ENCODE measurements at regions not wholly inside any gene's neighbourhood (a gene's known extent, or its start where the extent isn't known, plus 50 kb on each side); places are given as distances from the start of the nearest gene placed in this dataset.

DNA sequence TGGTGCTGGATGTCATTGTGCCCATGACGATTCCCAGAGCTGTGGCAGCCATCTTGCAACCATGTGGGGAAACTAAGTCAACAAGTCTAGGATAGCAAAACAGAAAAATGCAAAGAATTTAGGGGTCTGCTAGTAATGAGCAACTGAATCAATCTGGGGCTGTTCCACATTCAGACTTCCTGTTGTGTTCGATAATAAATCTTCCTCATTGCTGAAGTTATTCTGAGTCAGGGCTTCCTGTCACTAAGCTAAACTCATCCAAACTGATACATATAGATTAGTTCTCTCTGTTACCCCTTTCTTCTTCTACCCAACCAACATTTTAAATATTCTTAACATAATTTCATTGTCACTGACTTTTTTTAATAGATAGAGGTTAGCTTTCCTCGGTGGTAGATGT lies 205.9 kb downstream of the HACE1 start:
- no peaks in the 10 kb centered on the region for H3K9me3 ChIP-seq
- intact Hi-C loops (cut with DNase I; ENCODE audit: low total_unique reads) (no loop called here), in situ Hi-C loops (cut with MboI; ENCODE audit: low pct_ligation_motif_present in 1 of 4, low pct_unique_long_range_greater_than_20kb in 1 of 4, low sequenced_read_pairs in 3 of 4) (no loop called here)
- TF ChIP-seq POLR2A (IDR thresholded peaks at IDR 0.05) (no peak), POLR2AphosphoS5 (IDR thresholded peaks at IDR 0.05) (no peak), EP300 (IDR thresholded peaks at IDR 0.05; ENCODE audit: low read depth) (no peak)
- TF ChIP-seq, protein P1, sequence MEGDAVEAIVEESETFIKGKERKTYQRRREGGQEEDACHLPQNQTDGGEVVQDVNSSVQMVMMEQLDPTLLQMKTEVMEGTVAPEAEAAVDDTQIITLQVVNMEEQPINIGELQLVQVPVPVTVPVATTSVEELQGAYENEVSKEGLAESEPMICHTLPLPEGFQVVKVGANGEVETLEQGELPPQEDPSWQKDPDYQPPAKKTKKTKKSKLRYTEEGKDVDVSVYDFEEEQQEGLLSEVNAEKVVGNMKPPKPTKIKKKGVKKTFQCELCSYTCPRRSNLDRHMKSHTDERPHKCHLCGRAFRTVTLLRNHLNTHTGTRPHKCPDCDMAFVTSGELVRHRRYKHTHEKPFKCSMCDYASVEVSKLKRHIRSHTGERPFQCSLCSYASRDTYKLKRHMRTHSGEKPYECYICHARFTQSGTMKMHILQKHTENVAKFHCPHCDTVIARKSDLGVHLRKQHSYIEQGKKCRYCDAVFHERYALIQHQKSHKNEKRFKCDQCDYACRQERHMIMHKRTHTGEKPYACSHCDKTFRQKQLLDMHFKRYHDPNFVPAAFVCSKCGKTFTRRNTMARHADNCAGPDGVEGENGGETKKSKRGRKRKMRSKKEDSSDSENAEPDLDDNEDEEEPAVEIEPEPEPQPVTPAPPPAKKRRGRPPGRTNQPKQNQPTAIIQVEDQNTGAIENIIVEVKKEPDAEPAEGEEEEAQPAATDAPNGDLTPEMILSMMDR (IDR thresholded peaks at IDR 0.05): no peak
- H3K4me3 ChIP-seq: no peak overlapping the region
- no peaks in the 10 kb centered on the region for H3K27me3 ChIP-seq
- WGBS, 2 donors (ENCODE audit: low coverage in 1 of 2): 66 to 75% methylated on average over 2 to 3 of the region's 3 CpGs
- H3K4me1 ChIP-seq: no peaks in the 10 kb centered on the region
- H3K27ac ChIP-seq: no peak overlapping the region
- no peaks in the 10 kb centered on the region for H3K36me3 ChIP-seq
- DNase-seq: no peak

DNA sequence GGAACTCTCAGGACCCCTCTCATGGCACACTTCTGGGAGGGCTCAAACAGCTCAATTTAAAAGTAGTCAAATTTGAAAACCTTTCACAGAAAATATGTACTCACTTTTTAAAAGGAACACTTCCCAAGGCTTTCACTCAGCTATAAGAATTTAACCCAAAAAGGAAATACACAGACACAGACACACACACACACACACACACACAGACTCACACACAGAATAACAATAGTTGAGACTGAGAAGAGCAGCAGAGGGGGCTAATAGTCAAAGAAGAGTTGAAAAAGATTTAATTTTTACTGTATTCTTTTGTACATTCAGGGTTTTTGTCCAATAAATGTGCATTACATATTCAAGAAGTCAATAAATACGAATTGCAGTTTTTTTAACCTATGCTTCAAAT lies 211.4 kb downstream of the HACE1 start:
- H3K36me3 ChIP-seq: no peaks in the 10 kb centered on the region
- TF ChIP-seq POLR2A (IDR thresholded peaks at IDR 0.05) (no peak), EP300 (IDR thresholded peaks at IDR 0.05; ENCODE audit: low read depth) (no peak), POLR2AphosphoS5 (IDR thresholded peaks at IDR 0.05) (no peak)
- TF ChIP-seq, protein P1 (IDR thresholded peaks at IDR 0.05): no peak
- no peaks in the 10 kb centered on the region for H3K27me3 ChIP-seq
- in situ Hi-C loops (cut with MboI; ENCODE audit: low pct_ligation_motif_present in 1 of 4, low pct_unique_long_range_greater_than_20kb in 1 of 4, low sequenced_read_pairs in 3 of 4): no loop called here
- WGBS, 2 donors (ENCODE audit: low coverage in 1 of 2): 90 to 100% methylated on average over 1 of the region's 1 CpG
- DNase-seq: no peak
- no peak overlapping the region for H3K27ac ChIP-seq
- H3K9me3 ChIP-seq: no peaks in the 10 kb centered on the region
- no peaks in the 10 kb centered on the region for H3K4me1 ChIP-seq
- intact Hi-C loops (cut with DNase I; ENCODE audit: low total_unique reads): no loop called here
- no peak overlapping the region for H3K4me3 ChIP-seq

DNA sequence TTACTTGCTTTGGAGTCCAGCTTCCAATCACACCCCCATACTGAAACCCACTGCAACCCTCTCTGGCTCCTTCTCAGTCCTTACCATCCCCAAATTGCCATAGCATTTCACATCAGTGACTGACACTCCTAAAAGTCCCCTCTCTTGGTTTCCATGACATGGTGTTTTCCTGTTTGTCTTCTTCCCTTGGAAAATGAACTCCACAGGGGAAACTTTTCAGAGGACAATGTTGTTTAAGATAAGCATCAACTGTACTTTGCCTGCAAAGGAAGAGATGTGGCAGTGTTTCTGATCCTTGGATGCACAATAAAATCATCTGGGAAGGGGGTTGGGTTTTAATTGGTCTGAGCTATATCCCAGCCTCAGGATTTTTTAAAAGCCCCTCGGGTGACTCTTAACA lies 214.9 kb downstream of the HACE1 start:
- 95% methylated on average over 1 of the region's 1 CpG; no CpG with 5 or more reads in 1 of the 2 donors for WGBS, 2 donors (ENCODE audit: low coverage in 1 of 2)
- no peak overlapping the region for H3K4me3 ChIP-seq
- in situ Hi-C loops (cut with MboI; ENCODE audit: low pct_ligation_motif_present in 1 of 4, low pct_unique_long_range_greater_than_20kb in 1 of 4, low sequenced_read_pairs in 3 of 4): no loop called here
- H3K4me1 ChIP-seq: no peaks in the 10 kb centered on the region
- no peaks in the 10 kb centered on the region for H3K36me3 ChIP-seq
- H3K27ac ChIP-seq: no peak overlapping the region
- no peak for DNase-seq
- no peak for TF ChIP-seq POLR2AphosphoS5 (IDR thresholded peaks at IDR 0.05)
- TF ChIP-seq, protein P1 (IDR thresholded peaks at IDR 0.05): no peak
- no peaks in the 10 kb centered on the region for H3K27me3 ChIP-seq
- intact Hi-C loops (cut with DNase I; ENCODE audit: low total_unique reads): no loop called here
- no peaks in the 10 kb centered on the region for H3K9me3 ChIP-seq

DNA sequence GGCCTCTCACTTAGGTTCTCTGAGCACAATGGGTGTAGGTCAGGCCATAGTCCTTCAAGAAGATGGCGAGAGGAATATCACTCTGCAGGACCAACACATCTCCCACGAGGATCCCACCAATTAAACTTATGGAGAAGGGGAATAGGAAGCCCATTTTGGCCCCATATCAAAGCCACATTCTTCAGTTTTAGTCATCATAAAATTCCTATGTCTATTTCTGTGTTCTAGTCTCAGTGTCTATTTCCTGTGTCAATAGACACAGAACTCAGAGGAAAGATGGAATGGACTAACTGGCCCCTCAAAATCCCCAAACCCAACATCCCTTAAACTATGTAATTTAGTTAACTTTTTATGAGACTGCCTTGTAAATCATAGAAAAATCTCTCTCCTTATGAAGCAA lies 216.8 kb downstream of the HACE1 start:
- H3K27me3 ChIP-seq: no peaks in the 10 kb centered on the region
- intact Hi-C loops (cut with DNase I; ENCODE audit: low total_unique reads) (no loop called here), in situ Hi-C loops (cut with MboI; ENCODE audit: low pct_ligation_motif_present in 1 of 4, low pct_unique_long_range_greater_than_20kb in 1 of 4, low sequenced_read_pairs in 3 of 4) (no loop called here)
- no peak overlapping the region for H3K4me3 ChIP-seq
- H3K27ac ChIP-seq: no peak overlapping the region
- no peaks in the 10 kb centered on the region for H3K9me3 ChIP-seq
- DNase-seq: no peak
- no peaks in the 10 kb centered on the region for H3K36me3 ChIP-seq
- WGBS, 2 donors (ENCODE audit: low coverage in 1 of 2): 70 to 77% methylated on average over 2 of the region's 2 CpGs
- peaks cover 0 to 13% (median 0%) of the 10 kb centered on the region in 4 donors for H3K4me1 ChIP-seq
- TF ChIP-seq POLR2A (IDR thresholded peaks at IDR 0.05) (no peak), POLR2AphosphoS5 (IDR thresholded peaks at IDR 0.05) (no peak), EP300 (IDR thresholded peaks at IDR 0.05; ENCODE audit: low read depth) (no peak)

DNA sequence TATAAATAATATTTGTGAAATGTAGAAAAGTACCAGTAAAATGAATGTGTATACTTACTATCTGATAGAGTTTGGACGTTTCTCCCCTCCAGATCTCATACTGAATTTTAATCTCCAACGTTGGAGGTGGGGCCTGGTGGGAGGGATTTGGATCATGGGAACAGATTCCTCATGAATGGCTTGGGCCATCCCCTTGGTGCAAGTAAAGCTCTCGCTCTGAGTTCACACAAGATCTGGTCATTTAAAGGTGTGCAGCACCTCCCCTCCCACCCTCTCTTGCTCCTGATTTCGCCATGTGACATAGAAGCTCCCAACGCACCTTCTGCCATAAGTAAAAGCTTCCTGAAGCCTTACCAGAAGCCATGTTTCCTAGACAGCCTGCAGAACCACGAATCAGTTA lies 219.0 kb downstream of the HACE1 start:
- Histone ChIP-seq H3K36me3 (no peaks in the 10 kb centered on the region), H3K9me3 (no peaks in the 10 kb centered on the region), H3K4me1 (peaks cover 0 to 13% (median 0%) of the 10 kb centered on the region in 4 donors), H3K4me3 (no peak overlapping the region), H3K27me3 (no peaks in the 10 kb centered on the region), H3K27ac (no peak overlapping the region)
- intact Hi-C loops (cut with DNase I; ENCODE audit: low total_unique reads): no loop called here
- 75 to 81% methylated on average over 3 to 6 of the region's 6 CpGs for WGBS, 2 donors (ENCODE audit: low coverage in 1 of 2)
- DNase-seq: no peak
- in situ Hi-C loops (cut with MboI; ENCODE audit: low pct_ligation_motif_present in 1 of 4, low pct_unique_long_range_greater_than_20kb in 1 of 4, low sequenced_read_pairs in 3 of 4): no loop called here
- no peak for TF ChIP-seq POLR2A (IDR thresholded peaks at IDR 0.05)
- TF ChIP-seq EP300 (IDR thresholded peaks at IDR 0.05; ENCODE audit: low read depth): no peak
- no peak for TF ChIP-seq POLR2AphosphoS5 (IDR thresholded peaks at IDR 0.05)
- TF ChIP-seq, protein P1 (IDR thresholded peaks at IDR 0.05): no peak
